ENCODE measurements at regions not wholly inside any gene's neighbourhood (a gene's known extent, or its start where the extent isn't known, plus 50 kb on each side); places are given as distances from the start of the nearest gene placed in this dataset.

- Histone ChIP-seq H3K4me3 (ENCODE audit: low read depth, low read length) (no peak overlapping the region), H3K79me2 (no peaks in the 10 kb centered on the region), H3K4me2 (ENCODE audit: low read length) (no peak overlapping the region), H3K9ac (no peak overlapping the region), H3K4me1 (no peaks in the 10 kb centered on the region), H2AFZ (no peak overlapping the region), H3K9me3 (ENCODE audit: control insufficient read depth, low read length) (no peaks in the 10 kb centered on the region), H3K27ac (no peak overlapping the region), H3K27me3 (ENCODE audit: control insufficient read depth, insufficient read depth, low read length) (no peaks in the 10 kb centered on the region), H3K36me3 (ENCODE audit: control insufficient read depth, insufficient read depth, low read length) (no peaks in the 10 kb centered on the region)
- TF ChIP-seq, protein P1, sequence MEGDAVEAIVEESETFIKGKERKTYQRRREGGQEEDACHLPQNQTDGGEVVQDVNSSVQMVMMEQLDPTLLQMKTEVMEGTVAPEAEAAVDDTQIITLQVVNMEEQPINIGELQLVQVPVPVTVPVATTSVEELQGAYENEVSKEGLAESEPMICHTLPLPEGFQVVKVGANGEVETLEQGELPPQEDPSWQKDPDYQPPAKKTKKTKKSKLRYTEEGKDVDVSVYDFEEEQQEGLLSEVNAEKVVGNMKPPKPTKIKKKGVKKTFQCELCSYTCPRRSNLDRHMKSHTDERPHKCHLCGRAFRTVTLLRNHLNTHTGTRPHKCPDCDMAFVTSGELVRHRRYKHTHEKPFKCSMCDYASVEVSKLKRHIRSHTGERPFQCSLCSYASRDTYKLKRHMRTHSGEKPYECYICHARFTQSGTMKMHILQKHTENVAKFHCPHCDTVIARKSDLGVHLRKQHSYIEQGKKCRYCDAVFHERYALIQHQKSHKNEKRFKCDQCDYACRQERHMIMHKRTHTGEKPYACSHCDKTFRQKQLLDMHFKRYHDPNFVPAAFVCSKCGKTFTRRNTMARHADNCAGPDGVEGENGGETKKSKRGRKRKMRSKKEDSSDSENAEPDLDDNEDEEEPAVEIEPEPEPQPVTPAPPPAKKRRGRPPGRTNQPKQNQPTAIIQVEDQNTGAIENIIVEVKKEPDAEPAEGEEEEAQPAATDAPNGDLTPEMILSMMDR (IDR thresholded peaks at IDR 0.05), result no peak
These were observed 110.0 kb upstream of the PSMD7 start for GRCh38 chr16:74186561-74186971.

GRCh38 chr16:74184839-74185238, 111.8 kb upstream of the PSMD7 start:
- Histone ChIP-seq H3K27ac (no peak overlapping the region), H3K4me2 (ENCODE audit: low read length) (no peak overlapping the region)
- TF ChIP-seq, protein P1 (IDR thresholded peaks at IDR 0.05), result no peak

DNA sequence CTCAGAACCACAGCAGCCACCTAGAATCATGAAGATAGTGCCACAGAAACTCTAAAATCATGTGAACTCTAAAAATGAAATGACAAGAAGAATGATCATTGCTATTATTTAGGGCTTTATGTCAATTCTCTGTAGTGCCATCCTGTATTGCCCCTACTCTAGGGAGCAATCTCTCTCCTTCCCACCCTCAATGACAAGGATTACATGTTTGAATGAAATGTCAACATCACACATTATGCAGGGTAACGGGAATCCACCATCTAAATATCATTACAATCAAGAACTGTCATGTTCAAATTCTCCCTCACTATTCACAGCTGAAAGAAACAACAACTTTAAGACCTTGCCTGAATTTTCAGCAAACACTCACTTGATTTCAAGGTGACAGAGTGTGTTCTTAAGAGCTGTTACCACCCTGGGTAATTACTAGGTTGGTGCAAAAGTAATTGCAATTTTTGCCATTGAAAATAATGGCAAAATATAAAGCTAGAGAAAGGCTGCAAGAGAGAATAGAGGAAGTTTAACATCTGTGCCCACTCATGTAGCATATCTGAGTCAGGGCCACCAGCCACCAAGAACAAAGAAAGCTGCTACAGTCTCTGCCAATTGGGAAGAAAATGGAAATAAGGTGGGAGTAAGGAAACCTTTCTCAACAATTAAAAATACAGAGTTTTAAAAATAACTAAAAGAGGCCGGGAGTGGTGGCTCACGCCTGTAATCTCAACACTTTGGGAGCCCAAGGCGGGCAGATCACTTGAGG, 112.8 kb upstream of the PSMD7 start:
- H3K4me1 ChIP-seq, result no peaks in the 10 kb centered on the region
- no peak overlapping the region for H3K27ac ChIP-seq
- H3K4me3 ChIP-seq (ENCODE audit: low read depth, low read length), result no peak overlapping the region
- TF ChIP-seq, protein P1 (IDR thresholded peaks at IDR 0.05), result no peak
- no peaks in the 10 kb centered on the region for H3K27me3 ChIP-seq (ENCODE audit: control insufficient read depth, insufficient read depth, low read length)
- no peaks in the 10 kb centered on the region for H3K9me3 ChIP-seq (ENCODE audit: control insufficient read depth, low read length)
- no peak overlapping the region for H2AFZ ChIP-seq
- H3K4me2 ChIP-seq (ENCODE audit: low read length), result no peak overlapping the region
- H3K79me2 ChIP-seq, result no peaks in the 10 kb centered on the region
- H3K36me3 ChIP-seq (ENCODE audit: control insufficient read depth, insufficient read depth, low read length), result no peaks in the 10 kb centered on the region
- H3K9ac ChIP-seq, result no peak overlapping the region

More at GRCh38 chr16:74184839-74185238, 111.8 kb upstream of the PSMD7 start:
- Histone ChIP-seq H3K9ac (no peak overlapping the region), H2AFZ (no peak overlapping the region), H3K27me3 (ENCODE audit: control insufficient read depth, insufficient read depth, low read length) (no peaks in the 10 kb centered on the region), H3K79me2 (no peaks in the 10 kb centered on the region), H3K9me3 (ENCODE audit: control insufficient read depth, low read length) (no peaks in the 10 kb centered on the region), H3K36me3 (ENCODE audit: control insufficient read depth, insufficient read depth, low read length) (no peaks in the 10 kb centered on the region), H3K4me1 (no peaks in the 10 kb centered on the region), H3K4me3 (ENCODE audit: low read depth, low read length) (no peak overlapping the region)

DNA sequence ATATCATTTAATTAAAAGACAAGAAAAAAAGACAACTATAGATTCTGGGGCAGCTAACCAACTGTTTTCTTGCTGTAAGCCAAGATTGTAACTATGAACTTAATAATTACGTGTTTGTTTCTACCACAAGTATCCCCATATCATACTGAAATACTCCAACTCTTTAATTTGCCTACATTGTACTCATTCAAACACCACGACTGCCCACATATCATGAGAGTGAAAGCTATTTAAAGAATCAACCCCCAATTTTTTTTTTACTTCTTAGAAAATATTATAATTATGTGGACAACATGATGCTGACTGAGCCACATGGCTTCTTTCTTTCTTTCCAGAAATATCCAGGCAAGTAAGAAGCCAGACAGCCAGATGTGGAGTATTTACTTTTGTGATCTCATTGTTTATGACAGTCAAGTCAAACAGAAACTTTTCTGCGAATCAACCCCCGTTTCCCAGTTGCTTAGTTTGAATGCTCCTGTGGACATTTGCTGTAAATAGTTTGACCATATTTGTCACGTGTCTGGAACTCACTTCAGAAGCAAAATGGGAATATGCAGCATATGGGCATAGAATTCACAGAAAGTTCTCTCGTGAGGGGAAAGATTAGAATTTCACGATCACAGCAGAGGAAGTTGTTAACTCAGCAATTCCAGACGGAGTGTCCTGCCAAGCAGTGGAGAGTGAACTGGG, 126.8 kb upstream of the PSMD7 start:
- TF ChIP-seq, protein P1 (IDR thresholded peaks at IDR 0.05), result no peak
- Histone ChIP-seq H3K4me3 (ENCODE audit: low read depth, low read length) (peak overlapping the region; percentile 28), H3K79me2 (no peaks in the 10 kb centered on the region), H3K9me3 (ENCODE audit: control insufficient read depth, low read length) (no peaks in the 10 kb centered on the region), H3K4me2 (ENCODE audit: low read length) (peak overlapping the region; percentile 82), H2AFZ (no peak overlapping the region), H3K36me3 (ENCODE audit: control insufficient read depth, insufficient read depth, low read length) (no peaks in the 10 kb centered on the region), H3K9ac (no peak overlapping the region), H3K4me1 (no peaks in the 10 kb centered on the region), H3K27ac (no peak overlapping the region), H3K27me3 (ENCODE audit: control insufficient read depth, insufficient read depth, low read length) (no peaks in the 10 kb centered on the region)
